ENCODE measurements at regions not wholly inside any gene's neighbourhood (a gene's known extent, or its start where the extent isn't known, plus 50 kb on each side); places are given as distances from the start of the nearest gene placed in this dataset.

- TF ChIP-seq POLR2A (IDR thresholded peaks at IDR 0.05) = no peak
- TF ChIP-seq POLR2AphosphoS5 (IDR thresholded peaks at IDR 0.05) = peak in 2 of 3 donors; percentile 35 to 47
- Histone ChIP-seq H3K9me3 (no peaks in the 10 kb centered on the region), H3K36me3 (no peaks in the 10 kb centered on the region), H3K4me3 (no peak overlapping the region), H3K27ac (peak overlapping the region in 4 of 5 donors; percentile 31 to 60 (median 38)), H3K27me3 (no peaks in the 10 kb centered on the region), H3K4me1 (peaks cover 8 to 27% (median 13%) of the 10 kb centered on the region in 4 donors)
- intact Hi-C loops (cut with DNase I; ENCODE audit: low total_unique reads) = no loop called here
- 50 to 66% (median 58%) methylated on average over 6 of the region's 6 CpGs for WGBS, 5 donors
- peak; percentile 57 to 58 for DNase-seq
These were observed 51.1 kb upstream of the LHFPL2 start for GRCh38 chr5:78699552-78700153.

GRCh38 chr5:78698191-78698791 lies 49.7 kb upstream of the LHFPL2 start:
- H3K27ac ChIP-seq = peak overlapping the region in 2 of 5 donors; percentile 20 to 21
- peak in 1 of 2 donors; percentile 69 for DNase-seq
- TF ChIP-seq POLR2A (IDR thresholded peaks at IDR 0.05) (no peak), EP300 (IDR thresholded peaks at IDR 0.05) (no peak), CTCF (IDR thresholded peaks at IDR 0.05) (no peak), POLR2AphosphoS5 (IDR thresholded peaks at IDR 0.05) (no peak)
- intact Hi-C loops (cut with DNase I; ENCODE audit: low total_unique reads) = no loop called here
- H3K9me3 ChIP-seq = no peaks in the 10 kb centered on the region
- no peak overlapping the region for H3K4me3 ChIP-seq
- no peaks in the 10 kb centered on the region for H3K36me3 ChIP-seq
- H3K4me1 ChIP-seq = peaks cover 8 to 27% (median 13%) of the 10 kb centered on the region in 4 donors
- 63 to 77% (median 75%) methylated on average over 4 of the region's 4 CpGs for WGBS, 5 donors
- H3K27me3 ChIP-seq = no peaks in the 10 kb centered on the region

Data from stomach (tissue), 8 donors.